ENCODE measurements at regions not wholly inside any gene's neighbourhood (a gene's known extent, or its start where the extent isn't known, plus 50 kb on each side); places are given as distances from the start of the nearest gene placed in this dataset.

DNA sequence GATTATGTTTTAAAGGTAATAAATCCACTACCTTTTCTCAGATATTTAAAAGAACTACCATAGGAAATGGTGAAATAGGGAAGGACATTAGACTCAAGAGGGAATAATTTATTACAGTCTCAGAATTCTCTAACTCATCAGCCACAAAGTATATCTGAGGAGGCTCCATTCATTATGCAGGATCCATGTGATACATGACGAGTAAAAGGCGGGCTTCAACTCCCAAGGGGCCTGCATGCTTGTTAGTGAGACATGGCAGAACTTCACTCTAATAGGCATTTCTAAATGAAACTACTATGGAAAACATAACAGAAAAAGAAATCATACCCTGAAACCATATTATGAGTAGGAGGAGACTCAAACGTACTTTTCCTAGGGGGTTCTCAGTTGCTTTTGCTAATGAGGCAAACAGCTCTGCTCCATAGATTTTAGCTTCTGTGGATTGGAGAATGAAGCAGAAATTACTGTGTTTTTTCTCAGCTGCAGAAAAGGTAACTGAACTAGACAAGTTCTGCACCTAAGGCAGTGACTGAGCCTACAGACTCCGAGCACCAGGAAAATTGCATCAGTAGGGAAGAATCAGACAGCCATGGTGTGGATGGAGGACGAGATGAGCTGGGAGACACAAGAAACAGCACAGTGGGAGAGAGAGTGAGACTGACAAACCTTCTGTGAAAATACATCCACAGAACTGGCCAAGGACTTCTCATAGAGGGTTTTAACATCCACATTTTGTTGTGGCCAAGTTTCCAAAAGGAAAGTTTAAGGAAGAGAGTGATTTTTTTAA lies 254.6 kb upstream of the PRDM1 start:
- Histone ChIP-seq H3K4me2 (ENCODE audit: insufficient read depth, low read length) (no peak overlapping the region), H3K27me3 (ENCODE audit: control insufficient read depth in 2 of 2, insufficient read depth in 2 of 2, low read length in 2 of 2) (no peaks in the 10 kb centered on the region), H3K9me3 (replicated peaks; ENCODE audit: control insufficient read depth, insufficient read depth, low read length) (no peaks in the 10 kb centered on the region), H3K4me1 (ENCODE audit: control insufficient read depth, extremely low read depth, insufficient read depth, low read length) (no peaks in the 10 kb centered on the region), H3K79me2 (ENCODE audit: control insufficient read depth, insufficient read depth, low read length) (no peaks in the 10 kb centered on the region), H3K9me1 (replicated peaks; ENCODE audit: control insufficient read depth, extremely low read depth, insufficient read depth, low read length) (no peaks in the 10 kb centered on the region), H3K36me3 (ENCODE audit: control insufficient read depth in 2 of 2, extremely low read depth in 1 of 2, insufficient read depth in 2 of 2, low read length in 2 of 2) (no peaks in the 10 kb centered on the region), H4K20me1 (replicated peaks; ENCODE audit: control insufficient read depth, extremely low read depth, insufficient read depth, low read length) (no peaks in the 10 kb centered on the region), H3K27ac (ENCODE audit: insufficient read depth, low read depth, low read length) (no peak overlapping the region), H2AFZ (ENCODE audit: low read depth, low read length) (no peak overlapping the region), H3K9ac (replicated peaks; ENCODE audit: extremely low read depth, insufficient read depth, low read length) (no peak overlapping the region), H3K4me3 (replicated peaks in 1 of 3; ENCODE audit: insufficient read depth in 1 of 3, low read depth in 1 of 3, low read length in 3 of 3) (no peak overlapping the region)
- no peak for FAIRE-seq
- intact Hi-C loops (cut with micrococcal nuclease): loop anchor here (10.0 kb wide), 1 partner anchor 347 kb away; no protein-coding TSS in a partner anchor
- TF ChIP-seq JUN (IDR thresholded peaks at IDR 0.05; ENCODE audit: borderline replicate concordance, insufficient read depth, insufficient read length, low read depth): no peak
- TF ChIP-seq, protein P1, sequence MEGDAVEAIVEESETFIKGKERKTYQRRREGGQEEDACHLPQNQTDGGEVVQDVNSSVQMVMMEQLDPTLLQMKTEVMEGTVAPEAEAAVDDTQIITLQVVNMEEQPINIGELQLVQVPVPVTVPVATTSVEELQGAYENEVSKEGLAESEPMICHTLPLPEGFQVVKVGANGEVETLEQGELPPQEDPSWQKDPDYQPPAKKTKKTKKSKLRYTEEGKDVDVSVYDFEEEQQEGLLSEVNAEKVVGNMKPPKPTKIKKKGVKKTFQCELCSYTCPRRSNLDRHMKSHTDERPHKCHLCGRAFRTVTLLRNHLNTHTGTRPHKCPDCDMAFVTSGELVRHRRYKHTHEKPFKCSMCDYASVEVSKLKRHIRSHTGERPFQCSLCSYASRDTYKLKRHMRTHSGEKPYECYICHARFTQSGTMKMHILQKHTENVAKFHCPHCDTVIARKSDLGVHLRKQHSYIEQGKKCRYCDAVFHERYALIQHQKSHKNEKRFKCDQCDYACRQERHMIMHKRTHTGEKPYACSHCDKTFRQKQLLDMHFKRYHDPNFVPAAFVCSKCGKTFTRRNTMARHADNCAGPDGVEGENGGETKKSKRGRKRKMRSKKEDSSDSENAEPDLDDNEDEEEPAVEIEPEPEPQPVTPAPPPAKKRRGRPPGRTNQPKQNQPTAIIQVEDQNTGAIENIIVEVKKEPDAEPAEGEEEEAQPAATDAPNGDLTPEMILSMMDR (IDR thresholded peaks at IDR 0.05; ENCODE audit: extremely low read depth in 1 of 2, insufficient read depth in 1 of 2, low read depth in 1 of 2, low read length in 2 of 2): no peak
- TF ChIP-seq MYC (IDR thresholded peaks at IDR 0.05; ENCODE audit: low read depth, low read length): no peak
- TF ChIP-seq EZH2 (IDR thresholded peaks at IDR 0.05; ENCODE audit: borderline replicate concordance, low read depth, low read length, severe bottlenecking): no peak
- TF ChIP-seq POLR2A (IDR thresholded peaks at IDR 0.05; ENCODE audit: low read depth, low read length): no peak
- no peak for TF ChIP-seq POLR2AphosphoS5 (IDR thresholded peaks at IDR 0.05; ENCODE audit: insufficient read depth, low read depth, low read length)
- TF ChIP-seq, protein P2, sequence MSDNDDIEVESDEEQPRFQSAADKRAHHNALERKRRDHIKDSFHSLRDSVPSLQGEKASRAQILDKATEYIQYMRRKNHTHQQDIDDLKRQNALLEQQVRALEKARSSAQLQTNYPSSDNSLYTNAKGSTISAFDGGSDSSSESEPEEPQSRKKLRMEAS (IDR thresholded peaks at IDR 0.05; ENCODE audit: insufficient read depth, insufficient read length): no peak
- no peak for TF ChIP-seq GATA2 (IDR thresholded peaks at IDR 0.05; ENCODE audit: insufficient read depth, insufficient read length, low read depth, low read length)
- TF ChIP-seq FOS (IDR thresholded peaks at IDR 0.05; ENCODE audit: borderline replicate concordance, insufficient read depth, low read length): no peak
- ChIA-PET CTCF (interaction anchor here (1.0 to 1.7 kb wide), 2 partner anchors 39 to 400 kb away, joined by 3 to 5 read pairs; no protein-coding TSS in a partner anchor), POLR2A (no interaction called here)
- BruUV-seq (replicated peaks): no TSS peak
- dilution Hi-C loops (cut with MboI; ENCODE audit: extremely low pct_ligation_motif_present, low sequenced_read_pairs): no loop called here
- DNase-seq (ENCODE audit: low read depth, low spot score): no peak
